Adrenal gland (tissue), 9 donors: ENCODE measurements at regions not wholly inside any gene's neighbourhood (a gene's known extent, or its start where the extent isn't known, plus 50 kb on each side); places are given as distances from the start of the nearest gene placed in this dataset.
A peak's percentile ranks its signal among the peaks of the same experiment; 100 is the strongest.

Experiments
- DNase-seq, 7 donors: peaks; one replicate each; pipeline ENCODE4 v3.0.0-alpha.2; 2019 to 2020
- H3K27ac ChIP-seq, 5 donors: fragments of 200-600 bp; sonication (generic) in 4 of 5; 1 replicate in 3 of 5; 2 replicates in 2 of 5; pipeline versions ENCODE4 v1.5.1 to v1.8.0; 2016 to 2020; ENCODE audit warnings: mild to moderate bottlenecking in 1 of 5
- H3K27me3 ChIP-seq: fragments of 200-600 bp; 2 replicates; pipeline ENCODE4 v1.8.0; 2021
- H3K36me3 ChIP-seq, 2 donors: fragments of 200-600 bp; replicated peaks in 1 of 2; 1 replicate in 1 of 2; 2 replicates in 1 of 2; pipeline versions ENCODE4 v1.5.1 to v1.8.0; 2018 to 2022
- H3K4me1 ChIP-seq, 2 donors: fragments of 200-600 bp; replicated peaks in 1 of 2; 1 replicate in 1 of 2; 2 replicates in 1 of 2; pipeline versions ENCODE4 v1.5.1 to v1.8.0; 2018 to 2021
- H3K4me3 ChIP-seq, 4 donors: fragments of 200-600 bp; sonication (generic) in 3 of 4; one replicate each; pipeline ENCODE4 v1.5.1; 2016 to 2018
- H3K9me3 ChIP-seq, 3 donors: fragments of 200-600 bp; sonication (generic) in 1 of 3; replicated peaks in 1 of 3; 1 replicate in 2 of 3; 2 replicates in 1 of 3; pipeline versions ENCODE4 v1.5.1 to v1.8.0; 2016 to 2021
- POLR2A ChIP-seq, 2 donors: fragments of 450-650 bp; IDR thresholded peaks; one replicate each; pipeline ENCODE4 v1.6.1; 2017; ENCODE audit warnings: antibody characterized with exemption in 2 of 2, mild to moderate bottlenecking in 2 of 2, moderate library complexity in 1 of 2
- WGBS, 4 donors: extraction: QIAGEN DNeasy Blood & Tissue Kit in 2 of 4; methylation state at CpG; one replicate each; pipeline versions ENCODE4 v1.1.5 to v1.1.7; 2013 to 2017; 5-methylcytosine and 5-hydroxymethylcytosine counted together
- intact Hi-C, 2 donors: fragments of 100-400 bp; cut with DNase I; formaldehyde crosslinking; loops; one replicate each; pipeline versions ENCODE4 v1.14.1 to v1.15.0; 2022 to 2023
- TF ChIP-seq, protein P1 (sequence below), 6 experiments: fragments of 450-650 bp in 4 of 6; fragments of 200-600 bp in 2 of 6; sonication (generic) in 1 of 6; IDR thresholded peaks; 1 replicate in 5 of 6; 2 replicates in 1 of 6; pipeline versions ENCODE4 v1.5.1 to v1.8.0; 2016 to 2021; ENCODE audit warnings: antibody characterized with exemption in 6 of 6, mild to moderate bottlenecking in 2 of 6, moderate library complexity in 1 of 6
- donor health status: healthy with polysubstance abuse.
- donor health status: Bipolar disorder and iron deficiency.
- donor health status: DM: yes; HTN: yes; CAD: no.
- donor health status: DM: no; HTN: no; CAD: no.
- donor health status: DM: no; HTN: no; CAD: no.

DNA sequence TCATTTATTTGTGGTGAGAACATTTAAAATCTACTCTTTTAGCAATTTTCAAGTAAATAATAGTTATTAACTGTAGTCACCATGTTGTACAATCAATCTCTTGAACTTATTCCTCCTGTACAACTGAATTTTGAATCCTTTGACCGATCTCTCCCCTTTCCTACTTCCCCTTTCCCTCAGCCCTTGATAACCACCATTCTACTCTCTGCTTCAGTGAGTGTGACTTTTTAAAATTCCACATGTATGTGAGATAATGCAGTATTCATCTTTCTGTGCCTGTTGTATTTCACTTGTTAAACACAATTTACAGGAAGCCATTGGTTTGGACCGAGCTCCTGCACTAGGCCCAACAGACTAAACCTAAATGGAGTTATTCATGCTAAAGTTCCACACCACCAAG is 458.9 kb upstream of the PDE3A start:
- no peak for DNase-seq
- no peaks in the 10 kb centered on the region for H3K9me3 ChIP-seq
- H3K27me3 ChIP-seq, result no peaks in the 10 kb centered on the region
- TF ChIP-seq, protein P1, sequence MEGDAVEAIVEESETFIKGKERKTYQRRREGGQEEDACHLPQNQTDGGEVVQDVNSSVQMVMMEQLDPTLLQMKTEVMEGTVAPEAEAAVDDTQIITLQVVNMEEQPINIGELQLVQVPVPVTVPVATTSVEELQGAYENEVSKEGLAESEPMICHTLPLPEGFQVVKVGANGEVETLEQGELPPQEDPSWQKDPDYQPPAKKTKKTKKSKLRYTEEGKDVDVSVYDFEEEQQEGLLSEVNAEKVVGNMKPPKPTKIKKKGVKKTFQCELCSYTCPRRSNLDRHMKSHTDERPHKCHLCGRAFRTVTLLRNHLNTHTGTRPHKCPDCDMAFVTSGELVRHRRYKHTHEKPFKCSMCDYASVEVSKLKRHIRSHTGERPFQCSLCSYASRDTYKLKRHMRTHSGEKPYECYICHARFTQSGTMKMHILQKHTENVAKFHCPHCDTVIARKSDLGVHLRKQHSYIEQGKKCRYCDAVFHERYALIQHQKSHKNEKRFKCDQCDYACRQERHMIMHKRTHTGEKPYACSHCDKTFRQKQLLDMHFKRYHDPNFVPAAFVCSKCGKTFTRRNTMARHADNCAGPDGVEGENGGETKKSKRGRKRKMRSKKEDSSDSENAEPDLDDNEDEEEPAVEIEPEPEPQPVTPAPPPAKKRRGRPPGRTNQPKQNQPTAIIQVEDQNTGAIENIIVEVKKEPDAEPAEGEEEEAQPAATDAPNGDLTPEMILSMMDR (IDR thresholded peaks at IDR 0.05), result no peak
- TF ChIP-seq POLR2A (IDR thresholded peaks at IDR 0.05), result no peak
- no peak overlapping the region for H3K27ac ChIP-seq
- intact Hi-C loops, result no loop called here
- WGBS, 4 donors, result 35 to 47% (median 43%) methylated on average over 2 of the region's 2 CpGs
- H3K4me1 ChIP-seq, result no peaks in the 10 kb centered on the region
- no peak overlapping the region for H3K4me3 ChIP-seq
- H3K36me3 ChIP-seq, result no peaks in the 10 kb centered on the region

DNA sequence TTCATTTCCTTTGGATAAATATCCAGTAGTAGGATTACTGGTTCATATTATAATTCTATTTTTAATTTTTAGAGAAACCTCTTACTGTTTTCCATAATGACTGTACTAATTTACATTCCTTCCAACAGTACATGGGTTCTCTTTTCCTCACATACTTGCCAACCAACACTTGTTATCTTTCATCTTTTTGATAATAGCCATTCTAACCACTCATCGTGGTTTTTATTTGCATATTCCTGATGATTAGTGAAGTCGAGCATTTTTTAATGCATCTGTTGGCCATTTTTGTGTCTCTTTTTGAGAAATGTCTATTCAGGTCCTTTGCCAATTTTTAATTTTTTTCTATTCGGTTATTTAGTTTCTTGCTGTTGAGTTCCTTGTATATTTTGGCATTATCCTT is 457.7 kb upstream of the PDE3A start:
- no peak for DNase-seq
- Histone ChIP-seq H3K27me3 (no peaks in the 10 kb centered on the region), H3K27ac (no peak overlapping the region), H3K4me3 (no peak overlapping the region), H3K9me3 (no peaks in the 10 kb centered on the region), H3K4me1 (no peaks in the 10 kb centered on the region), H3K36me3 (no peaks in the 10 kb centered on the region)
- intact Hi-C loops, result no loop called here
- TF ChIP-seq, protein P1 (IDR thresholded peaks at IDR 0.05), result no peak
- TF ChIP-seq POLR2A (IDR thresholded peaks at IDR 0.05), result no peak
- WGBS, 4 donors, result 70 to 81% (median 73%) methylated on average over 3 of the region's 3 CpGs

DNA sequence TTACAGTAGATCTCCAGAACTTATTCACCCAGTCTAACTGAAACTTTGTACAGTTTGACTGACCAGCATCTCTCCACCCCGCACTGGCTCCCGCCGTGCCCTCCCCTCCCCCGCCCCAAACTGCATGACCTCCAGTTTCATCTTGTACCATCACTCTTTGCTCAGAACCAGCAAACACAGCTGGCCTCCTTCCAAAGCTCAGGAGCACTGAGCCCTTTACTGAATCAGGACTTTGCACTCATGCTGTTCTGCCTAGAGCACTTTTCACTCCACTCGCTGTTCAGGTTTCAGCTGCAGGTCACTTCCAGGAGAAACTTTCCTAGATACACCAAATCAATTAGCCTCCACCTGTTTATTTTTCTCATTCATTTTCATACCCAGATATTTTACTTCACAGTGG is 455.3 kb upstream of the PDE3A start:
- peak in 1 of 7 donors; percentile 7 for DNase-seq
- peaks cover 0 to 5% of the 10 kb centered on the region in 2 donors for H3K4me1 ChIP-seq
- TF ChIP-seq, protein P1 (IDR thresholded peaks at IDR 0.05), result no peak
- WGBS, 4 donors, result 42 to 63% (median 58%) methylated on average over 5 of the region's 5 CpGs
- no peaks in the 10 kb centered on the region for H3K27me3 ChIP-seq
- H3K27ac ChIP-seq, result no peak overlapping the region
- no peaks in the 10 kb centered on the region for H3K9me3 ChIP-seq
- H3K36me3 ChIP-seq, result no peaks in the 10 kb centered on the region
- intact Hi-C loops, result no loop called here
- H3K4me3 ChIP-seq, result no peak overlapping the region

DNA sequence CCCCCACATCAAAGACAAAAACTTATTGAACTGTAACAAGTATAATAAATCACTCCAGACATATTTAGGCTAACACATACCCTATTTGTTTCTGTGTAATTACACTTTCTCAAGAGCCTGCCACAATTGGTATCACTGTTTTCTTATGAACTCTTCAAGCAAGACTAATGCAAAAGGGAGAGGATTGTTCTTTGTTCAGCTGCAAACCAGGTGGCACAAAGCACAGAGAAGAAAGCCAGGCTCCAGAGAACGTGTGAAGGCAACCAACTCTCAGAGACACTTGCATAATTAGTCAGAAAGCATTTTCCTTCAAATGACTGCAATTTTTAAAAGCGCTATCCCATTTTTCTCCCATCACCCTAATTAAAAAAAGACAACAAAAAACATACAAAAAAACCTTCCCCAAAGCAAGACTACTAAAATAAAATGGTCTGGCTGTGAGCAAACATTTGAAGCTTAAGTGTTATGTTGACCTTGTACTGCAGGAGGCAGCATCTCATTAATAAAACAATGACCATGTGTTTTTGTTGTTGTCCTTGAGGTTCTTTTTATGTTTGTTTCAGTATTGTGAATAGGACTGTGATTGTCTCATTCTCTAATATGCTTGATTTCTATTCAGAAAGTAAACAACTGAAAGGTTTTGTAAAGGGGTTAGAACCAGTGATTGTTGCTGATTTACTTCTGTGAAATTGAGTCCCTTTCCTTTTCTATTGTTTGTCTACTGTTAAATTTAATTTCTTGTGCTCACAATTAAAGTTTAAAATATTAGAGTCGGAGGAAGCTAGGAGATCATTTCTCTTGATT is 452.7 kb upstream of the PDE3A start:
- Histone ChIP-seq H3K4me3 (no peak overlapping the region), H3K9me3 (no peaks in the 10 kb centered on the region), H3K4me1 (peaks cover 0 to 5% of the 10 kb centered on the region in 2 donors), H3K27ac (no peak overlapping the region), H3K36me3 (no peaks in the 10 kb centered on the region), H3K27me3 (no peaks in the 10 kb centered on the region)
- no peak for DNase-seq
- TF ChIP-seq, protein P1 (IDR thresholded peaks at IDR 0.05), result peak in 5 of 6 experiments; percentile 28 to 67 (median 52)
- no peak for TF ChIP-seq POLR2A (IDR thresholded peaks at IDR 0.05)
- intact Hi-C loops, result no loop called here
- 61 to 71% (median 70%) methylated on average over 3 of the region's 3 CpGs for WGBS, 4 donors
